ENCODE measurements at regions not wholly inside any gene's neighbourhood (a gene's known extent, or its start where the extent isn't known, plus 50 kb on each side); places are given as distances from the start of the nearest gene placed in this dataset.

- WGBS, 3 donors = 84 to 88% (median 85%) methylated on average over 22 of the region's 22 CpGs
- no peak overlapping the region for H3K27ac ChIP-seq (ENCODE audit: low read depth, low read length)
Observed at GRCh38 chr2:239697399-239698164, 296.8 kb upstream of the HDAC4 start.

GRCh38 chr2:239696559-239697207 is 295.9 kb upstream of the HDAC4 start:
- WGBS, 3 donors = 77 to 94% (median 90%) methylated on average over 13 of the region's 13 CpGs
- no peak overlapping the region for H3K27ac ChIP-seq (ENCODE audit: low read depth, low read length)

- 91 to 92% (median 91%) methylated on average over 14 of the region's 14 CpGs for WGBS, 3 donors
Observed at GRCh38 chr2:239695728-239696240, 295.0 kb upstream of the HDAC4 start.

GRCh38 chr2:239695106-239695727 is 294.4 kb upstream of the HDAC4 start:
- no peak overlapping the region for H3K27ac ChIP-seq (ENCODE audit: low read depth, low read length)
- 88 to 95% (median 94%) methylated on average over 6 of the region's 6 CpGs for WGBS, 3 donors

More at GRCh38 chr2:239695728-239696240, 295.0 kb upstream of the HDAC4 start:
- no peak overlapping the region for H3K27ac ChIP-seq (ENCODE audit: low read depth, low read length)

- WGBS, 3 donors = 65 to 88% (median 68%) methylated on average over 4 of the region's 4 CpGs
- no peak overlapping the region for H3K27ac ChIP-seq (ENCODE audit: low read depth, low read length)
Observed at GRCh38 chr2:239694487-239694886, 293.7 kb upstream of the HDAC4 start.

GRCh38 chr2:239693761-239694415 is 293.1 kb upstream of the HDAC4 start:
- no peak overlapping the region for H3K27ac ChIP-seq (ENCODE audit: low read depth, low read length)
- WGBS, 3 donors = 77 to 90% (median 89%) methylated on average over 9 of the region's 9 CpGs

GRCh38 chr2:239693330-239693729 is 292.5 kb upstream of the HDAC4 start:
- 79 to 87% (median 84%) methylated on average over 11 of the region's 11 CpGs for WGBS, 3 donors
- H3K27ac ChIP-seq (ENCODE audit: low read depth, low read length) = no peak overlapping the region

- no peak overlapping the region for H3K27ac ChIP-seq (ENCODE audit: low read depth, low read length)
- WGBS, 3 donors = 86 to 92% (median 90%) methylated on average over 7 of the region's 7 CpGs
Observed at GRCh38 chr2:239692919-239693318, 292.1 kb upstream of the HDAC4 start.

GRCh38 chr2:239692362-239692851 is 291.6 kb upstream of the HDAC4 start:
- 35 to 88% (median 86%) methylated on average over 8 of the region's 8 CpGs for WGBS, 3 donors

GRCh38 chr2:239691720-239692119 is 290.9 kb upstream of the HDAC4 start:
- 84 to 94% (median 93%) methylated on average over 10 of the region's 10 CpGs for WGBS, 3 donors
- no peak overlapping the region for H3K27ac ChIP-seq (ENCODE audit: low read depth, low read length)

More at GRCh38 chr2:239692362-239692851, 291.6 kb upstream of the HDAC4 start:
- no peak overlapping the region for H3K27ac ChIP-seq (ENCODE audit: low read depth, low read length)

- 67 to 76% (median 69%) methylated on average over 46 of the region's 46 CpGs for WGBS, 3 donors
- no peak overlapping the region for H3K27ac ChIP-seq (ENCODE audit: low read depth, low read length)
Observed at GRCh38 chr2:239690651-239691631, 290.1 kb upstream of the HDAC4 start.

- H3K27ac ChIP-seq (ENCODE audit: low read depth, low read length) = no peak overlapping the region
- 83 to 87% (median 83%) methylated on average over 5 of the region's 5 CpGs for WGBS, 3 donors
Observed at GRCh38 chr2:239689985-239690384, 289.2 kb upstream of the HDAC4 start.

GRCh38 chr2:239689410-239689809 is 288.6 kb upstream of the HDAC4 start:
- no peak overlapping the region for H3K27ac ChIP-seq (ENCODE audit: low read depth, low read length)
- whole genome bisulfite sequencing, 3 donors = 75 to 93% (median 88%) methylated on average over 8 of the region's 8 CpGs

GRCh38 chr2:239688840-239689239 is 288.0 kb upstream of the HDAC4 start:
- no peak overlapping the region for H3K27ac ChIP-seq (ENCODE audit: low read depth, low read length)
- WGBS, 3 donors = 75 to 81% (median 76%) methylated on average over 9 of the region's 9 CpGs

GRCh38 chr2:239688122-239688681 is 287.4 kb upstream of the HDAC4 start:
- no peak overlapping the region for H3K27ac ChIP-seq (ENCODE audit: low read depth, low read length)
- 40 to 74% (median 49%) methylated on average over 14 of the region's 14 CpGs for whole genome bisulfite sequencing, 3 donors

- 74 to 83% (median 77%) methylated on average over 5 of the region's 5 CpGs for WGBS, 3 donors
- H3K27ac ChIP-seq (ENCODE audit: low read depth, low read length) = no peak overlapping the region
Observed at GRCh38 chr2:239687441-239687840, 286.6 kb upstream of the HDAC4 start.

GRCh38 chr2:239685965-239686364 is 285.1 kb upstream of the HDAC4 start:
- no peak overlapping the region for H3K27ac ChIP-seq (ENCODE audit: low read depth, low read length)
- 48 to 67% (median 60%) methylated on average over 3 of the region's 3 CpGs for whole genome bisulfite sequencing, 3 donors
